H9 (cell line): ENCODE measurements at regions not wholly inside any gene's neighbourhood (a gene's known extent, or its start where the extent isn't known, plus 50 kb on each side); places are given as distances from the start of the nearest gene placed in this dataset.

Experiments used
- DNase-seq: peaks from one replicate; pipeline ENCODE4 v3.0.0-alpha.2; 2017
- H2AFZ ChIP-seq: one replicate; pipeline ENCODE4 v1.6.1; 2013; ENCODE audit warnings: mild to moderate bottlenecking, low read length, control low read depth, moderate library complexity
- H2AK5ac ChIP-seq: 2 replicates; pipeline ENCODE4 v1.6.1; 2013; ENCODE audit warnings: low read length, control low read depth, mixed read lengths; ENCODE audit not compliant: insufficient read length
- H2BK120ac ChIP-seq: one replicate; pipeline ENCODE4 v1.6.1; 2013; ENCODE audit warnings: low read depth, mild to moderate bottlenecking, low read length, control low read depth, inconsistent platforms; ENCODE audit not compliant: poor library complexity, severe bottlenecking
- H2BK12ac ChIP-seq: 2 replicates; pipeline ENCODE4 v1.6.1; 2013; ENCODE audit warnings: low read length, control low read depth, mixed read lengths, low read depth; ENCODE audit not compliant: insufficient read length
- H2BK15ac ChIP-seq: 2 replicates; pipeline ENCODE4 v1.6.1; 2013; ENCODE audit warnings: low read depth, low read length, control low read depth
- H2BK20ac ChIP-seq: one replicate; pipeline ENCODE4 v1.6.1; 2013; ENCODE audit warnings: low read depth, mild to moderate bottlenecking, low read length, control low read depth, inconsistent platforms; ENCODE audit not compliant: poor library complexity, severe bottlenecking
- H2BK5ac ChIP-seq: 2 replicates; pipeline ENCODE4 v1.6.1; 2013; ENCODE audit warnings: low read length, control low read depth, mixed read lengths; ENCODE audit not compliant: insufficient read length
- H3K14ac ChIP-seq: 2 replicates; pipeline ENCODE4 v1.6.1; 2013; ENCODE audit warnings: low read length, control low read depth; ENCODE audit not compliant: insufficient read depth
- H3K18ac ChIP-seq: 2 replicates; pipeline ENCODE4 v1.6.1; 2013; ENCODE audit warnings: low read depth, mild to moderate bottlenecking, mixed read lengths, low read length, control low read depth; ENCODE audit not compliant: insufficient read length
- H3K23ac ChIP-seq: 2 replicates; pipeline ENCODE4 v1.6.1; 2013; ENCODE audit warnings: low read length, control low read depth, mixed read lengths, low read depth; ENCODE audit not compliant: insufficient read length
- H3K23me2 ChIP-seq: 2 replicates; pipeline ENCODE4 v1.6.1; 2013; ENCODE audit warnings: low read depth, mild to moderate bottlenecking, mixed read lengths, low read length, control low read depth; ENCODE audit not compliant: insufficient read length, poor library complexity, severe bottlenecking
- H3K27ac ChIP-seq: 2 replicates; pipeline ENCODE4 v1.5.1; 2013; ENCODE audit warnings: low read length, control low read depth, mixed read lengths, low read depth; ENCODE audit not compliant: insufficient read length
- H3K27me3 ChIP-seq: 2 replicates; pipeline ENCODE4 v1.6.1; 2013; ENCODE audit warnings: low read length, control low read depth, inconsistent platforms; ENCODE audit not compliant: insufficient read depth
- H3K4ac ChIP-seq: 2 replicates; pipeline ENCODE4 v1.6.1; 2013; ENCODE audit warnings: low read depth, mild to moderate bottlenecking, control low read depth, inconsistent platforms, low read length, moderate library complexity
- H3K4me1 ChIP-seq: 2 replicates; pipeline ENCODE4 v1.6.1; 2013; ENCODE audit warnings: low read length, control low read depth, inconsistent platforms; ENCODE audit not compliant: insufficient read depth
- H3K4me2 ChIP-seq: 2 replicates; pipeline ENCODE4 v1.6.1; 2013; ENCODE audit warnings: low read length, control low read depth, mixed read lengths; ENCODE audit not compliant: insufficient read length, insufficient read depth
- H3K56ac ChIP-seq: 2 replicates; pipeline ENCODE4 v1.6.1; 2013; ENCODE audit warnings: low read depth, mild to moderate bottlenecking, mixed read lengths, low read length, control low read depth; ENCODE audit not compliant: insufficient read length
- H3K79me1 ChIP-seq: 2 replicates; pipeline ENCODE4 v1.6.1; 2013; ENCODE audit warnings: low read depth, mild to moderate bottlenecking, moderate library complexity, low read length, control low read depth, inconsistent platforms; ENCODE audit not compliant: insufficient read depth, poor library complexity, severe bottlenecking
- H3K79me2 ChIP-seq: 2 replicates; pipeline ENCODE4 v1.6.1; 2013; ENCODE audit warnings: low read length, control low read depth, inconsistent platforms; ENCODE audit not compliant: insufficient read depth
- H3K9ac ChIP-seq: 2 replicates; pipeline ENCODE4 v1.6.1; 2013; ENCODE audit warnings: low read length, control low read depth, mixed read lengths; ENCODE audit not compliant: insufficient read length; ENCODE audit errors: extremely low read depth
- H3K9me3 ChIP-seq: one replicate; pipeline ENCODE4 v1.6.1; 2013; ENCODE audit warnings: low read depth, low read length, inconsistent platforms; ENCODE audit not compliant: control insufficient read depth
- H3T11ph ChIP-seq: one replicate; pipeline ENCODE4 v1.6.1; 2013; ENCODE audit warnings: mild to moderate bottlenecking, low read length, control low read depth, inconsistent platforms
- H4K20me1 ChIP-seq: one replicate; pipeline ENCODE4 v1.6.1; 2013; ENCODE audit not compliant: control insufficient read depth, insufficient read length, insufficient read depth
- H4K5ac ChIP-seq: 2 replicates; pipeline ENCODE4 v1.6.1; 2013; ENCODE audit warnings: low read depth, mild to moderate bottlenecking, mixed read lengths, low read length, control low read depth; ENCODE audit not compliant: insufficient read length
- H4K8ac ChIP-seq: replicated peaks from 2 replicates; pipeline ENCODE4 v1.6.1; 2013; ENCODE audit warnings: low read length, control low read depth, mixed read lengths, low read depth; ENCODE audit not compliant: insufficient read length
- H4K91ac ChIP-seq: 2 replicates; pipeline ENCODE4 v1.6.1; 2013; ENCODE audit warnings: low read depth, mild to moderate bottlenecking, moderate library complexity, mixed read lengths, low read length, control low read depth; ENCODE audit not compliant: insufficient read length
- H3K27ac Mint-ChIP-seq, 3 experiments: 2 replicates in 2 of 3; 3 replicates in 1 of 3; pipeline ENCODE4 v1.8.0; 2020 to 2021; ENCODE audit warnings: mixed read lengths in 3 of 3, mild to moderate bottlenecking in 1 of 3, moderate library complexity in 1 of 3
- H3K27me3 Mint-ChIP-seq: 2 replicates; pipeline ENCODE4 v1.8.0; 2021; ENCODE audit warnings: low read depth, mild to moderate bottlenecking, moderate library complexity, mixed read lengths
- H3K36me3 Mint-ChIP-seq, 3 experiments: 2 replicates in 2 of 3; 3 replicates in 1 of 3; pipeline ENCODE4 v1.8.0; 2020 to 2021; ENCODE audit warnings: low read depth in 3 of 3, mixed read lengths in 3 of 3; ENCODE audit not compliant: insufficient read depth in 1 of 3
- H3K4me1 Mint-ChIP-seq, 2 experiments: 2 replicates each; pipeline ENCODE4 v1.8.0; 2020; ENCODE audit warnings: mixed read lengths in 2 of 2
- H3K4me3 Mint-ChIP-seq, 2 experiments: 2 replicates in 1 of 2; 3 replicates in 1 of 2; pipeline ENCODE4 v1.8.0; 2020 to 2021; ENCODE audit warnings: mild to moderate bottlenecking in 2 of 2, mixed read lengths in 2 of 2, moderate library complexity in 1 of 2
- H3K9me3 Mint-ChIP-seq, 2 experiments: 2 replicates in 1 of 2; 3 replicates in 1 of 2; pipeline ENCODE4 v1.8.0; 2020; ENCODE audit warnings: mild to moderate bottlenecking in 2 of 2, mixed read lengths in 2 of 2, moderate library complexity in 1 of 2
- CTCF ChIP-seq: fragments of 200-600 bp; sonication (generic); conservative IDR thresholded peaks from 3 replicates; pipeline ENCODE4 v1.8.0; 2021; ENCODE audit warnings: antibody characterized with exemption, mild to moderate bottlenecking
- WGBS: extraction: QIAGEN DNeasy Blood & Tissue Kit; methylation state at CpG from one replicate; pipeline ENCODE4 v1.1.7; 2013; ENCODE audit warnings: missing lambda C conversion rate, low lambda C conversion rate, mixed read lengths; ENCODE audit not compliant: insufficient read length; ENCODE audit errors: extremely low coverage; 5-methylcytosine and 5-hydroxymethylcytosine counted together

- Histone ChIP-seq H3K23me2 (no peaks in the 10 kb centered on the region), H3K27me3 (no peaks in the 10 kb centered on the region), H3K14ac (no peak overlapping the region), H2BK5ac (no peak overlapping the region), H3T11ph (no peak overlapping the region), H4K5ac (no peak overlapping the region), H2BK12ac (no peak overlapping the region), H3K9ac (no peak overlapping the region), H2AK5ac (no peak overlapping the region), H3K79me2 (no peaks in the 10 kb centered on the region), H2BK120ac (no peak overlapping the region), H3K4ac (no peak overlapping the region), H3K56ac (no peak overlapping the region), H3K27ac (no peak overlapping the region), H2BK20ac (no peak overlapping the region), H3K4me1 (no peaks in the 10 kb centered on the region), H4K91ac (no peak overlapping the region), H3K23ac (no peak overlapping the region), H4K8ac (no peak overlapping the region), H3K18ac (no peak overlapping the region), H4K20me1 (no peaks in the 10 kb centered on the region), H3K9me3 (no peaks in the 10 kb centered on the region), H3K4me2 (no peak overlapping the region), H2AFZ (no peak overlapping the region), H2BK15ac (no peak overlapping the region), H3K79me1 (no peaks in the 10 kb centered on the region)
- H3K9me3 Mint-ChIP-seq = no peaks in the 10 kb centered on the region
- H3K27ac Mint-ChIP-seq = no peak overlapping the region
- peaks cover 0 to 2% (median 0%) of the 10 kb centered on the region in 3 experiments; a peak in 2 of 7 replicates for H3K36me3 Mint-ChIP-seq
- H3K27me3 Mint-ChIP-seq = no peaks in the 10 kb centered on the region
- WGBS = no CpG with 5 or more reads among the region's 3 CpGs
- peaks cover 6 to 8% of the 10 kb centered on the region in 2 experiments; a peak in 3 of 4 replicates for H3K4me1 Mint-ChIP-seq
- TF ChIP-seq CTCF = no peak
- no peak overlapping the region for H3K4me3 Mint-ChIP-seq
- no peak for DNase-seq
These were observed 1079.7 kb downstream of the SLITRK1 start for GRCh38 chr13:82802528-82802927.
